ENCODE measurements at regions not wholly inside any gene's neighbourhood (a gene's known extent, or its start where the extent isn't known, plus 50 kb on each side); places are given as distances from the start of the nearest gene placed in this dataset.

DNA sequence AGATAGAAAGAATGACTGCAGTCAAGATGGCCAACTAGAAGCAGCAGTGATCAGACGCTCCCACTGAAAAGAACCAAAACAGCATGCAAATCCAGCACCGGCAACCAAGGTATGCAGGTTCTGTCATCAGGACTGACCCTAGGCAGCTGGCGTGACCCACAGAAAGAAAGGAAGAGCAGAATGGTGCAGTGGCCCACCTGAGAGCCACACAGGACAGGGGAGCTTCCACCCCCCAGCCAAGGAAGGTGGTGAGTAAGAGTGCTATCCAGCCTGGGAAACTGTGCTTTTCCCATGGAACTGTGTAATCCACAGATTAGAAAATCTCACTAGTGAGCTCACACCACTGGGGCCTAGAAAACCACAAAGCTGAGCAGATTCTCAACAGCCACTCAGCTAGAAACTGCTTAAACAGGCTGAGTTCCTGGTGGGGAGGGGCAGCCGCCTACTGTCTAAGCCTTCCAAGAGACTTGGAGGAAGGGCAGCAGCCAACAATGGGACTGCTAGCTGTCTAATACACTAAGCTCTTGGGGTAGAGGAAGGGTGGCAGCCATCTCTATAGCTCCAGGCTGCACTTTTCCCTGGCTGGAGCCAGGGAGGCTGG lies 127.9 kb downstream of the EVA1A start:
- Histone ChIP-seq H3K4me1 (no peaks in the 10 kb centered on the region), H3K4me2 (no peak overlapping the region), H3K27ac (no peak overlapping the region), H3K4me3 (no peak overlapping the region), H3K9me3 (no peaks in the 10 kb centered on the region)
- POLR2A ChIA-PET: no interaction called here
- ATAC-seq: no peak
- CTCF ChIA-PET: interaction anchor here (0.9 to 2.4 kb wide), 2 partner anchors 34 to 595 kb away, joined by 5 read pairs; no protein-coding TSS in a partner anchor
- no peak for FAIRE-seq
- WGBS (ENCODE audit: missing lambda C conversion rate): 63% methylated on average over 4 of the region's 4 CpGs
- TF ChIP-seq CHD4 (IDR thresholded peaks at IDR 0.05; ENCODE audit: borderline replicate concordance) (no peak), JUN (IDR thresholded peaks at IDR 0.05) (no peak), HMGXB4 (CRISPR knock-in tag; IDR thresholded peaks at IDR 0.05; ENCODE audit: borderline replicate concordance) (no peak), CEBPB (IDR thresholded peaks at IDR 0.05) (no peak), ZNF302 (CRISPR knock-in tag; IDR thresholded peaks at IDR 0.05) (no peak), RARB (CRISPR knock-in tag; IDR thresholded peaks at IDR 0.05) (no peak), ZSCAN20 (CRISPR knock-in tag; IDR thresholded peaks at IDR 0.05) (no peak), NPAS2 (CRISPR knock-in tag; IDR thresholded peaks at IDR 0.05; ENCODE audit: borderline replicate concordance) (no peak), POLR2AphosphoS2 (conservative IDR thresholded peaks at IDR 0.05; ENCODE audit: low read length) (no peak), ATOH8 (CRISPR knock-in tag; IDR thresholded peaks at IDR 0.05; ENCODE audit: low read depth) (no peak), FOSL2 (IDR thresholded peaks at IDR 0.05) (no peak), FOSL2 (CRISPR knock-in tag; IDR thresholded peaks at IDR 0.05) (no peak), HEYL (CRISPR knock-in tag; IDR thresholded peaks at IDR 0.05) (no peak), CBX8 (IDR thresholded peaks at IDR 0.05) (no peak), CBX2 (IDR thresholded peaks at IDR 0.05; ENCODE audit: borderline replicate concordance, low read depth) (no peak)
- TF ChIP-seq, protein P1, sequence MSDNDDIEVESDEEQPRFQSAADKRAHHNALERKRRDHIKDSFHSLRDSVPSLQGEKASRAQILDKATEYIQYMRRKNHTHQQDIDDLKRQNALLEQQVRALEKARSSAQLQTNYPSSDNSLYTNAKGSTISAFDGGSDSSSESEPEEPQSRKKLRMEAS (IDR thresholded peaks at IDR 0.05): no peak
- DNase-seq (ENCODE audit: low read depth in 1 of 2, low spot score in 1 of 2): no peak

- DNase-seq (ENCODE audit: low read depth in 1 of 2, low spot score in 1 of 2) (no peak), ATAC-seq (no peak), FAIRE-seq (no peak)
- no peak for TF ChIP-seq POLR2AphosphoS2 (conservative IDR thresholded peaks at IDR 0.05; ENCODE audit: low read length)
- TF ChIP-seq EHF (CRISPR knock-in tag; IDR thresholded peaks at IDR 0.05): no peak
- TF ChIP-seq SMC3 (IDR thresholded peaks at IDR 0.05): no peak
- TF ChIP-seq FOSL2 (IDR thresholded peaks at IDR 0.05): no peak
- TF ChIP-seq FOSL2 (CRISPR knock-in tag; IDR thresholded peaks at IDR 0.05): no peak
- TF ChIP-seq HOXB5 (CRISPR knock-in tag; IDR thresholded peaks at IDR 0.05): no peak
- TF ChIP-seq CBX8 (IDR thresholded peaks at IDR 0.05): no peak
- TF ChIP-seq, protein P2, sequence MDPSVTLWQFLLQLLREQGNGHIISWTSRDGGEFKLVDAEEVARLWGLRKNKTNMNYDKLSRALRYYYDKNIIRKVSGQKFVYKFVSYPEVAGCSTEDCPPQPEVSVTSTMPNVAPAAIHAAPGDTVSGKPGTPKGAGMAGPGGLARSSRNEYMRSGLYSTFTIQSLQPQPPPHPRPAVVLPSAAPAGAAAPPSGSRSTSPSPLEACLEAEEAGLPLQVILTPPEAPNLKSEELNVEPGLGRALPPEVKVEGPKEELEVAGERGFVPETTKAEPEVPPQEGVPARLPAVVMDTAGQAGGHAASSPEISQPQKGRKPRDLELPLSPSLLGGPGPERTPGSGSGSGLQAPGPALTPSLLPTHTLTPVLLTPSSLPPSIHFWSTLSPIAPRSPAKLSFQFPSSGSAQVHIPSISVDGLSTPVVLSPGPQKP (IDR thresholded peaks at IDR 0.05; ENCODE audit: low read depth, low read length): no peak
- no peak for TF ChIP-seq HEYL (CRISPR knock-in tag; IDR thresholded peaks at IDR 0.05)
- no peak for TF ChIP-seq NR3C1 (IDR thresholded peaks at IDR 0.05)
- no peak for TF ChIP-seq MYC (IDR thresholded peaks at IDR 0.05; ENCODE audit: borderline replicate concordance, low read length)
- TF ChIP-seq ZNF302 (CRISPR knock-in tag; IDR thresholded peaks at IDR 0.05): no peak
- TF ChIP-seq, protein P1 (IDR thresholded peaks at IDR 0.05): no peak
- no peak for TF ChIP-seq FOSB (CRISPR knock-in tag; IDR thresholded peaks at IDR 0.05)
- no peak for TF ChIP-seq HDAC2 (IDR thresholded peaks at IDR 0.05)
- no peak overlapping the region for H3K27ac ChIP-seq
- ChIA-PET POLR2A (no interaction called here), CTCF (interaction anchor here (0.9 to 2.4 kb wide), 2 partner anchors 35 to 593 kb away, joined by 5 read pairs; no protein-coding TSS in a partner anchor)
- WGBS (ENCODE audit: missing lambda C conversion rate): 15% methylated on average over 1 of the region's 1 CpG
- H3K4me2 ChIP-seq: no peak overlapping the region
- no peak overlapping the region for H3K4me3 ChIP-seq
- no peaks in the 10 kb centered on the region for H3K4me1 ChIP-seq
- H3K9me3 ChIP-seq: no peaks in the 10 kb centered on the region
Measured at GRCh38 chr2:75431763-75432162, 129.0 kb downstream of the EVA1A start.
